ENCODE measurements at regions not wholly inside any gene's neighbourhood (a gene's known extent, or its start where the extent isn't known, plus 50 kb on each side); places are given as distances from the start of the nearest gene placed in this dataset.

DNA sequence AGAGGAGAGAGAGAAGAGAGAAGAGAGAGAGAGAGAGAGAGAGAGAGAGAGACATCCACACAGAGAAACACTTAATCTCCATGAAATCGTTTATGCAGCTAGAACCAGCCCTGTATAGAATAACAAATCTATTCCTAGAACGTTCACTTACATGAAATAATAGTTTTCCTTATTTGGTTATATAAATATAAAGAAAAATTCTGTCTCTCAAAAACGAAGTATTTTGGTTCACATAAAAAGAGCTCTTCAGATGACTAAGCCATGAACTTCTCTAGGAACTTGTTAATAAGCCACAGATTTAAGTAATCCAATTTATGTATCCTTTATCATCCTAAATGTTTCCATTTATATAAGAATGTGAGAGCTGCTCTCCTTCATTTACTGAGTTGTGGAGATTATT is 1315.1 kb upstream of the PCDH7 start:
- DNase-seq = no peak

DNA sequence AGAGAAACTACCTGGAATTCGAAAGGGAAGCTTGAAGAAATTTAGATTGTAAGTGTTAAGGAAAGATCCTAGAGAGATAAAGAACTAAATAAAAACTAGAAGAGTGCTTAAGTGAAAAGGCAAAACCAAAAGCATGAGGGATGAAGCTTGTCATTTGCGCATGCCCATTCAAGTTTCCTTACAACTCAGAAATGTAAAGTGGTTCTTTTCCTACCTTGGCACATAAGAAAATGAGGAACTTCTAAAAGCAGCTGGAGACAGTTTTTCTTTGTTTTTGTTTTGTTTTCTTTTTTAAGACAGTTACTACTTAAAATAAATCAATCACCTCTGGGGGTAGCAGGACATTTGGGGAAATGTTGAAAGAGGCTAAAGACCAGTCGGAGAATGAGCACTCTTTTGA is 1304.4 kb upstream of the PCDH7 start:
- no peak for DNase-seq

DNA sequence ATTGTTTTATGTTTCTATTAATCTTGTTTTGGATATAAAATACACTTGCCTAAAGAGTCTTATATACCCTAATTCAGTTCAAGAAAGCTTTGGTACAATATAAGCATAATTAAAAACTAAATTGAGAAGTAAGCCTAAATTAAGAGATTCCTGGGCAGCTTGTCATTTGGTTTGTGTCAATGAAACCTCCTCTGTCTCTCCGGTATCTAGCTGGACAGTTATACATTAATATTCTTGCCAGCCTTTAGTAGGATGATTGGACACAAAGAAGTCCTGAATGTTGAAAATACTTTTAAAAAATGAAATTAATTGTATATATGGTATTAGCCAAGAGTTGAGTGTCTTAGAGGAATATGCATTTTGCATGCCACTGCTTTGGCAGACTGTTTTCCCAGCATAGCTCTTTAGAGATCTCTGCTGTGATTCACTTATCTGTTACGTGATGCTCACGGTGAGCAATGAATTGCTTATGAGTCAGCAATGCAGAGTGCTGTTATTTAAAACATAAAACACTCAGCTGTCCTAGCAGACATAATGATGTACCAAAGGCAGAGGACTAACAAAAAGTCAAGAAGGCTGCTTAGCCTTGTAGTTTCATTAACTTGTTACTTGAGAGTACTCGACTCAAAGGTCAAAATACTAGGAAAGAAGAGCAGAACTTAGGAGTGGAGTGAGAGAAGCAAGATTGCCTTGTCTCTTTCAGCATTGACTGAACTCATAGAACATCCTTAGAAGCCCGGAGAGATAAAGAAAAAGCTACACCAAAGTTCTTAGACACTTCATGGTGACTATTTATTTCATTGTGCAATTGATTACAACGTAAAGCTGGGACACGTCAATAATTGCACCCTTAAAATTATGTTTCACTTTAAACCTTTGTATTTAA is 1296.1 kb upstream of the PCDH7 start:
- no peak for DNase-seq

DNA sequence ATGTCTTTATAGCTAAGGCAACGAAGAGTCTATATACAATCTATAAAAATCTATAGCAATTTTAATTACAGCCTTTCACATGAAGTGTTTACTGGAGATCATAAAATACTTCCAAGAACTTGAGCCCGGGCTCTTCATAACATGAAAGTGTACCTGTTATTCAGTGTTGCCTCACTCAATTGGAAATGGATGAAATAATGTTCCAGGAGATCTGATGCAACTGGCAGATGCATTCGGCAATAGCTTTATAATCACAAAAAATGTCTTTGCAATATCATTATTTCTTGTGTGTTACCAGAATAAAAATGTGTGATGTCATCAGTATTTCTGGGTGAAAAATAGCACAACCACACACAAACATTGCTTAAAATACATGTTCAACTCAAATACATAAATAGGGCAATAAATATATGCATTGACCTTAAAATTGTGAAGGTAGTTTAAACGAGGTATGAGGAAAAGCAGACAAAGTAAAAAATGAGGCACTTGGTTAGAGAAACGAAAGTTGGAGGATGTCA is 1266.8 kb upstream of the PCDH7 start:
- no peak for DNase-seq

DNA sequence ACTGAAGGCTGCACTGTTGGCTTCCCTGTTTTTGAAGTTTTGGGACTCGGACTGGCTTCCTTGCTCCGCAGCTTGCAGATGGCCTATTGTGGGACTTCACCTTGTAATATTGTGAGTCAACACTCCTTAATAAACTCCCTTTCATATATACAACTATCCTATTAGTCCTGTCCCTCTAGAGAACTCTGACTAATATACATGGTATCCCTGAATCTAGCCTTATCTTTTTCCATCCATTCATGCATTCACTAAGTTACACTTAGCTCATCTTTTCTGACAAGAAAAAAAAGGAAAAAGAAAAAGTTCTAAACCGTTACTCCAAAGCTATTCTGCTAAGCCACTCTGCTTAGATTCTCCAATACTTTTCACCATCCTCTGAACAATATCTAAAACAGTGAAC is 1260.2 kb upstream of the PCDH7 start:
- DNase-seq = no peak

DNA sequence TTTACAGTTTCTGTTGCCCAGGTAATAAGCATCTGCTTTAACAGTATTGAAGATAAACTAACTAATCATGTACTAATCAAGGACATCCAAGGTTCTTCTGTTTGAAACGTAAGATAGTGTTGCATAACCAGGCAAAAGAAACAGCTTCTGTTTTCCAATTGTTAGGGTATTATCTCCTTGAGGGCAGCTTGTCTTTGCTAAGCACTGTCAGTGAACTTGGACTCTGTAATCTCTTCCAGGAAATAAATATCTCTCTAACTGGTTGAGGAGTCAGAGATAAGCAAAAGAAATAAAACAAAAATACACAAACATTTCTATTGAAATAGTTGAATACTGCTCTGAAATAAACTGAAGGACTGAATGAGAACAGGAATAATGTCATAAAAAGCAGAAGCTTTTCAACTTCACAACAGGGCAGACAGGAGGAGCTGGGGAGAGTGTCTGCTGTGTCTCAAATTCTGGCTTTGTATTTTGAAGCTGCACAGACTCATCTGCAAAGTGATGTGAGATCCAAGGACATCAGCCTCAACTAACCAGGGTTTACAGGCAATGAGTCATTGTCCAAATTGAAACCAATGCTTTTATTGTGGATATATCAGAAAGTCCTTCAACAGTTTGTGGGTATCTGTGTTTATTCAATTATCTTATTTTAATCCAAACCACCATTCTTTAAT is 1253.0 kb upstream of the PCDH7 start:
- DNase-seq = no peak
